HG03095 (cell line): ENCODE measurements at regions not wholly inside any gene's neighbourhood (a gene's known extent, or its start where the extent isn't known, plus 50 kb on each side); places are given as distances from the start of the nearest gene placed in this dataset.

Source experiments
- ATAC-seq: cut with Tn5 transposase; IDR thresholded peaks from one replicate; pipeline ENCODE4 v1.9.1; 2021; ENCODE audit warnings: moderate library complexity; ENCODE audit not compliant: unreplicated experiment

- ATAC-seq = no peak
Observed at GRCh38 chr21:22536509-22536908, 1538.3 kb downstream of the NCAM2 start.

- ATAC-seq = no peak
Observed at GRCh38 chr21:22544747-22545146, 1546.5 kb downstream of the NCAM2 start.

- ATAC-seq = no peak
Observed at GRCh38 chr21:22552390-22552789, 1554.2 kb downstream of the NCAM2 start.

- ATAC-seq = no peak
Observed at GRCh38 chr21:22554690-22555316, 1556.6 kb downstream of the NCAM2 start.

- no peak for ATAC-seq
Observed at GRCh38 chr21:22556829-22557228, 1558.6 kb downstream of the NCAM2 start.

- ATAC-seq = no peak
Observed at GRCh38 chr21:22561946-22562345, 1563.7 kb downstream of the NCAM2 start.

GRCh38 chr21:22573834-22574233 is 1575.6 kb downstream of the NCAM2 start:
- no peak for ATAC-seq

- no peak for ATAC-seq
Observed at GRCh38 chr21:22575165-22575584, 1577.0 kb downstream of the NCAM2 start.

GRCh38 chr21:22579741-22580140 is 1581.5 kb downstream of the NCAM2 start:
- ATAC-seq = no peak

GRCh38 chr21:22582026-22582425 is 1583.8 kb downstream of the NCAM2 start:
- ATAC-seq = no peak

- no peak for ATAC-seq
Observed at GRCh38 chr21:22584308-22584707, 1586.1 kb downstream of the NCAM2 start.

- no peak for ATAC-seq
Observed at GRCh38 chr21:22585558-22585957, 1587.3 kb downstream of the NCAM2 start.

GRCh38 chr21:22597660-22598255 is 1599.5 kb downstream of the NCAM2 start:
- no peak for ATAC-seq

GRCh38 chr21:22609802-22610201 is 1611.6 kb downstream of the NCAM2 start:
- no peak for ATAC-seq

- ATAC-seq = no peak
Observed at GRCh38 chr21:22627911-22628310, 1629.7 kb downstream of the NCAM2 start.

GRCh38 chr21:22630953-22631465 is 1632.8 kb downstream of the NCAM2 start:
- ATAC-seq = no peak

GRCh38 chr21:22632176-22632575 is 1634.0 kb downstream of the NCAM2 start:
- ATAC-seq = no peak

GRCh38 chr21:22649246-22649645 is 1651.0 kb downstream of the NCAM2 start:
- ATAC-seq = no peak

- no peak for ATAC-seq
Observed at GRCh38 chr21:22650226-22650625, 1652.0 kb downstream of the NCAM2 start.

GRCh38 chr21:22657781-22658180 is 1659.6 kb downstream of the NCAM2 start:
- no peak for ATAC-seq

- no peak for ATAC-seq
Observed at GRCh38 chr21:22670148-22670547, 1671.9 kb downstream of the NCAM2 start.

- ATAC-seq = no peak
Observed at GRCh38 chr21:22679207-22679606, 1681.0 kb downstream of the NCAM2 start.

- ATAC-seq = no peak
Observed at GRCh38 chr21:22691658-22692057, 1693.4 kb downstream of the NCAM2 start.
